Fibroblast of lung (primary cell): ENCODE measurements at regions not wholly inside any gene's neighbourhood (a gene's known extent, or its start where the extent isn't known, plus 50 kb on each side); places are given as distances from the start of the nearest gene placed in this dataset.

Source experiments
- CTCF ChIP-seq, 2 donors: IDR thresholded peaks in 1 of 2; conservative IDR thresholded peaks in 1 of 2; 1 replicate in 1 of 2; 2 replicates in 1 of 2; pipeline ENCODE4 v1.5.1; 2011 to 2012; ENCODE audit warnings: low read length in 2 of 2, control low read depth in 1 of 2, inconsistent platforms in 1 of 2, low read depth in 1 of 2, mild to moderate bottlenecking in 1 of 2
- EZH2 ChIP-seq: IDR thresholded peaks from 2 replicates; pipeline ENCODE4 v1.5.1; 2012; ENCODE audit warnings: low read length, control low read depth, mild to moderate bottlenecking; ENCODE audit errors: missing control alignments

- no peak for TF ChIP-seq CTCF (conservative IDR thresholded peaks at IDR 0.05 in 1 of 2, IDR thresholded peaks at IDR 0.05 in 1 of 2; ENCODE audit: low read depth in 1 of 2, low read length in 2 of 2)
- TF ChIP-seq EZH2: no peak
These were observed 258.7 kb downstream of the DLL1 start for GRCh38 chr6:170032197-170032596.
